Pancreas (tissue), 10 donors: ENCODE measurements at regions not wholly inside any gene's neighbourhood (a gene's known extent, or its start where the extent isn't known, plus 50 kb on each side); places are given as distances from the start of the nearest gene placed in this dataset.

Experiments
- ATAC-seq, 4 donors: fragments of 200-7000 bp; cut with Tn5 transposase; one replicate each; pipeline versions ENCODE4 v1.8.0 to v1.9.1; 2020; ENCODE audit warnings: mild to moderate bottlenecking in 4 of 4, moderate library complexity in 4 of 4
- DNase-seq, 6 donors: peaks; one replicate each; pipeline ENCODE4 v3.0.0-alpha.2; 2020
- FAIRE-seq: peaks from 2 replicates; lab custom pipeline; 2012; peaks lifted over from hg19 to GRCh38; lab: Jason Lieb, UNC
- H3K27ac ChIP-seq, 4 donors: fragments of 200-600 bp; sonication (generic); 1 replicate in 3 of 4; 2 replicates in 1 of 4; pipeline versions ENCODE4 v1.5.0 to v1.8.0; 2020
- H3K27me3 ChIP-seq, 4 donors: fragments of 200-600 bp; one replicate each; pipeline ENCODE4 v1.8.0; 2021
- H3K36me3 ChIP-seq, 3 donors: fragments of 200-600 bp; sonication (generic) in 1 of 3; one replicate each; pipeline versions ENCODE4 v1.5.0 to v1.8.0; 2020 to 2021
- H3K4me1 ChIP-seq, 3 donors: fragments of 200-600 bp; one replicate each; pipeline ENCODE4 v1.8.0; 2021
- H3K4me3 ChIP-seq, 4 donors: fragments of 200-600 bp; sonication (generic) in 2 of 4; one replicate each; pipeline versions ENCODE4 v1.5.0 to v1.8.0; 2020 to 2021
- H3K9me3 ChIP-seq, 4 donors: fragments of 200-600 bp; one replicate each; pipeline ENCODE4 v1.8.0; 2021
- WGBS, 2 donors: extraction: QIAGEN DNeasy Blood & Tissue Kit; methylation state at CpG; one replicate each; pipeline ENCODE4 v1.1.7; 2013; 5-methylcytosine and 5-hydroxymethylcytosine counted together
- intact Hi-C, 3 donors: fragments of 100-400 bp; cut with DNase I; formaldehyde crosslinking; loops; one replicate each; pipeline versions ENCODE4 v1.11.1 to v1.14.2; 2022
- TF ChIP-seq, protein P1 (sequence below), 4 donors: fragments of 200-600 bp; sonication (generic) in 3 of 4; IDR thresholded peaks; one replicate each; pipeline versions ENCODE4 v1.5.0 to v1.8.0; 2021; ENCODE audit warnings: antibody characterized with exemption in 4 of 4
- donor health status: healthy with polysubstance abuse.
- donor health status: DM: no; HTN: no; CAD: no; lungs with moderate emphysema.
- donor health status: DM: no; HTN: no; CAD: no.
- donor health status: control.
- donor health status: control.
- donor health status: Bipolar disorder and iron deficiency.
- donor health status: DM: yes; HTN: yes; CAD: no.
- donor health status: DM: no; HTN: no; CAD: no.
- donor health status: DM: no; HTN: no; CAD: no.
- donor health status: DM: yes; HTN: yes; CAD: no.

DNA sequence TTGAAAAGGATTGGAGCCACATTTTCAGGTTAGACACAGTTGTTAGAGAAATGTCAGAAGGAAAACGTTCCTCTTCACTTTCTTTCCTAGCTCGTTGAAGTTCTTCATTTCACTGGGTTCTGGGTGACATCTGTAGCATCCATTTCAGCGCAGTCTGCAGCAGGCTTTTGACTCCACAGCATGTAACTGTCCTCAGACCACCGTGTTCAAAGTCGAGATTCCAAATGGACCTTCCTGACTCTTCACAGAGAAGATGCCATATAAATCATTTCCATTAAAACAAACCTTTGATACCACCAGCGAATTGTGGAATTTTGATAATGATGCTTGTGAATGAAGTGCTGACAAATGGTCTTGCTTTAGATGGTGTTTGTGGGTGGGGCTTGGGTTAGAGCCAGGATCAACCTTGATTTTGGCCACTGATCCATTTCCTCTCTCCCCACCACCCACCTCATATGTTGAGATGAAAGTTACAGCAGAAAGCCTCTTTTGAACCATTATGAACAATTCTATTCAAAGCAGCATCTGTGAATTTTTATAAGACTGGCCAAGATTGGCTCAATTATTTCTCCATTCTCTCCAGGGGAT lies 185.3 kb upstream of the PREP start:
- Histone ChIP-seq H3K4me3 (no peak overlapping the region), H3K9me3 (no peaks in the 10 kb centered on the region), H3K4me1 (no peaks in the 10 kb centered on the region), H3K27ac (no peak overlapping the region), H3K27me3 (no peaks in the 10 kb centered on the region), H3K36me3 (no peaks in the 10 kb centered on the region)
- intact Hi-C loops, result no loop called here
- DNase-seq (no peak), FAIRE-seq (no peak), ATAC-seq (no peak)
- 56 to 70% methylated on average over 6 of the region's 6 CpGs for WGBS, 2 donors
- TF ChIP-seq, protein P1, sequence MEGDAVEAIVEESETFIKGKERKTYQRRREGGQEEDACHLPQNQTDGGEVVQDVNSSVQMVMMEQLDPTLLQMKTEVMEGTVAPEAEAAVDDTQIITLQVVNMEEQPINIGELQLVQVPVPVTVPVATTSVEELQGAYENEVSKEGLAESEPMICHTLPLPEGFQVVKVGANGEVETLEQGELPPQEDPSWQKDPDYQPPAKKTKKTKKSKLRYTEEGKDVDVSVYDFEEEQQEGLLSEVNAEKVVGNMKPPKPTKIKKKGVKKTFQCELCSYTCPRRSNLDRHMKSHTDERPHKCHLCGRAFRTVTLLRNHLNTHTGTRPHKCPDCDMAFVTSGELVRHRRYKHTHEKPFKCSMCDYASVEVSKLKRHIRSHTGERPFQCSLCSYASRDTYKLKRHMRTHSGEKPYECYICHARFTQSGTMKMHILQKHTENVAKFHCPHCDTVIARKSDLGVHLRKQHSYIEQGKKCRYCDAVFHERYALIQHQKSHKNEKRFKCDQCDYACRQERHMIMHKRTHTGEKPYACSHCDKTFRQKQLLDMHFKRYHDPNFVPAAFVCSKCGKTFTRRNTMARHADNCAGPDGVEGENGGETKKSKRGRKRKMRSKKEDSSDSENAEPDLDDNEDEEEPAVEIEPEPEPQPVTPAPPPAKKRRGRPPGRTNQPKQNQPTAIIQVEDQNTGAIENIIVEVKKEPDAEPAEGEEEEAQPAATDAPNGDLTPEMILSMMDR (IDR thresholded peaks at IDR 0.05), result no peak

DNA sequence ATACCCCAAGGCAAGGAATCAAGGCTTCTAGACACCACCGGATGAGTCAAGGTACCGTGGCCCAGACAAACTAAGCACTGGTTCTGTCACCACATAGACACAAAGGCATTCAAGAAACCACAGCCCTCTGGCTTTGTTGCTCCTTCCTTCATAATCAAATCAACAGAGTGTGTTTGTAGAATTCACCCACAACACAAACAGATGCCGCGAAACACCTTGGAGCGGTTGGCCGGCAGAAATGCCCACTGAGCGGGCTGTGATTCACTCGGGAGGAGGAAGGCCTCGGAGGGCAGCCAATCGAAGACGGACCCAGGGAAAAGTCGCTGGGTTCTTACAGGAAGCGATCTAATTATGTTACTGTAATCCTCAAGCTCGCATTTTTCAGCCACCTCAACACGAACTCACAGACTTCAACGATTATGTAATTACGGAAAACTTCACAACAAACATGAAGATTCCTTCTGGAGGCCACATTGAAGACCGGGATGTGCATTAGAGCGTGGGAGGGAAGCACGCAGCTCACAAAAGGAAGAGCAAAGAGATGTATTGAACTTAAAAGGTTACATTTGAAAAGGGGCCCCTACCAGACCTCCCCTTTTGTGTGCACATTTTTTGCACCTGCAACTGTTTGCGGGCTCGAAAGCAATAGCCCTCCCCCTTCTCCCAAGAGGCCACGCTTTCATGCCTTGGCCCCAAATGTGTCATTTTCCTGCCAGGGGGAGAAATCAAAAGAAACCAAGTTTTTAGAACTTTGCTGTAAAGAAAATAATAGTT lies 184.7 kb upstream of the PREP start:
- intact Hi-C loops, result no loop called here
- ATAC-seq (no peak), FAIRE-seq (no peak), DNase-seq (no peak)
- TF ChIP-seq, protein P1 (IDR thresholded peaks at IDR 0.05), result no peak
- Histone ChIP-seq H3K27me3 (no peaks in the 10 kb centered on the region), H3K4me1 (no peaks in the 10 kb centered on the region), H3K36me3 (no peaks in the 10 kb centered on the region), H3K4me3 (no peak overlapping the region), H3K27ac (no peak overlapping the region), H3K9me3 (no peaks in the 10 kb centered on the region)
- WGBS, 2 donors, result 83 to 87% methylated on average over 23 of the region's 23 CpGs

DNA sequence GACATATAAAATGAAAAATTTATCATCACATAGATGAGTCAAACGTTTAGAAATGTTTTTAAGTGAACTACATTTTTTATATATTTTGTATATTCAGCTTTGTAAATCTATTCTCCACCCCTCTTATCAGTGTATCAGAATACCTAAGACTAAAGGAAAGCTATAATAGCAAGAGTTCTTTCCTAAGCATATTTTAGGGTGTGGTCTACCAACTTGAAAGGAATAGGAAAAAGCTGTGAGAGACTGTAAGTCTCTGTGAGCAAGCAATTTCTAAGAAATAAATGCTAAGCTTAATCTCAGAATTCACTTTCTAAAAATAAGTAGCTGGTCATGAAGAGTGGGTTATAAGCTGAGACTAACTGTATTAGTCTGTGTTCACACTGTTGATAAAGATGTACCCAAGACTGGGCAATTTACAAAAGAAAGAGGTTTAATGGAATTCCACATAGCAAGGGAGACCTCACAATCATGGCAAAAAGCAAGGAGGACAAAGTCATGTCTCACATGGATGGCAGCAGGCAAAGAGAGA lies 175.4 kb upstream of the PREP start:
- no peak overlapping the region for H3K4me3 ChIP-seq
- DNase-seq (no peak), FAIRE-seq (no peak), ATAC-seq (no peak)
- 12 to 13% methylated on average over 1 of the region's 1 CpG for WGBS, 2 donors
- H3K27ac ChIP-seq, result no peak overlapping the region
- H3K4me1 ChIP-seq, result no peaks in the 10 kb centered on the region
- TF ChIP-seq, protein P1 (IDR thresholded peaks at IDR 0.05), result no peak
- no peaks in the 10 kb centered on the region for H3K9me3 ChIP-seq
- peaks cover 0 to 9% (median 0%) of the 10 kb centered on the region in 4 donors for H3K27me3 ChIP-seq
- no peaks in the 10 kb centered on the region for H3K36me3 ChIP-seq
- intact Hi-C loops, result no loop called here

DNA sequence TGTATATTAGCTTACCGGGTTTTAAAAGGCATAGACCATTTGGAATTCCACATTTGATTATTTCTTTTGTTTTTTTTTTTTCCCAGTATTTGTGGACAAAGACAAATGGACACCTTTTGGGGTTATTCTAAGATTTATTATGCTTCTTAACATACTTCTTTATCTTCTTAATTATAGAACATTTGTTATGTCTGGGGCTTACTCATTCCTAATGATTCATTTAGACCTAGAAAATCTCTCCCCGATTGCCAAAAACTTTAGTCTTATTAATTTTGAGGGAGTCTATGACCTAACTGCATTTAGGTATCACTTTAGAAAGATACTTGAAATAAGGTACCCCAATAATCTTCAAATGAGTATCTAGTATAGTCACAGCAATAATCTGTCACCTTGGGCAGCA lies 170.7 kb upstream of the PREP start:
- Histone ChIP-seq H3K4me1 (no peaks in the 10 kb centered on the region), H3K36me3 (no peaks in the 10 kb centered on the region), H3K27me3 (peaks cover 0 to 9% (median 0%) of the 10 kb centered on the region in 4 donors), H3K9me3 (no peaks in the 10 kb centered on the region), H3K4me3 (no peak overlapping the region), H3K27ac (no peak overlapping the region)
- WGBS, 2 donors, result 71 to 72% methylated on average over 2 of the region's 2 CpGs
- no peak for DNase-seq
- TF ChIP-seq, protein P1 (IDR thresholded peaks at IDR 0.05), result no peak
- FAIRE-seq, result no peak
- ATAC-seq, result no peak
- intact Hi-C loops, result no loop called here

DNA sequence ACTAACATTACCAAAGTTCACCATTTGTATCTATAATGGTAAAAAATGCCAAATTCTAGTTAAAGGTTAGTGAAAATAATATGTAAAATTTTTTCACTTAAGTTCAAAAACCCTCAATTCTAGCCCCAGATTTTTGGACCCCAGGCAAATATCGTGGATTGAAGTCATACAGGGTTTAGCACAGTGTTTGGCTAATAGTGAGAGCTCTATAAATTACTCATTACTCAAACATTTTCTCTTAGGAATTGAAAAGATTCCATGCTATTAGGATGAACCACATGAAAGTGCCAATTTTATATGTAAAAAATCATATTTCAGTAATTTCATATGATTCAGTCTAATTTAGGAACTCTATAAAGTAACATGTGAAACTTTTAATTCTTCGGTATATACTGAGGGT lies 170.3 kb upstream of the PREP start:
- Histone ChIP-seq H3K9me3 (no peaks in the 10 kb centered on the region), H3K27me3 (peaks cover 0 to 9% (median 0%) of the 10 kb centered on the region in 4 donors), H3K27ac (no peak overlapping the region), H3K4me3 (no peak overlapping the region), H3K4me1 (no peaks in the 10 kb centered on the region), H3K36me3 (no peaks in the 10 kb centered on the region)
- intact Hi-C loops, result no loop called here
- no peak for FAIRE-seq
- ATAC-seq, result no peak
- DNase-seq, result no peak
- WGBS, 2 donors, result 60 to 73% methylated on average over 2 of the region's 2 CpGs
- TF ChIP-seq, protein P1 (IDR thresholded peaks at IDR 0.05), result no peak
